Hepatocyte (in vitro differentiated cells): ENCODE measurements at regions not wholly inside any gene's neighbourhood (a gene's known extent, or its start where the extent isn't known, plus 50 kb on each side); places are given as distances from the start of the nearest gene placed in this dataset.

Experiments
- CTCF ChIP-seq: fragments of 200-600 bp; sonication (generic); IDR thresholded peaks from 2 replicates; pipeline ENCODE4 v1.5.1; 2016; ENCODE audit warnings: antibody characterized with exemption, mild to moderate bottlenecking; ENCODE audit not compliant: poor library complexity
- EZH2 ChIP-seq: fragments of 200-600 bp; sonication (generic); IDR thresholded peaks from 2 replicates; pipeline ENCODE4 v1.6.1; 2016; ENCODE audit warnings: antibody characterized with exemption, mild to moderate bottlenecking, borderline replicate concordance
- EZH2phosphoT487 ChIP-seq: fragments of 200-600 bp; sonication (generic); IDR thresholded peaks from one replicate; pipeline ENCODE4 v1.6.1; 2018; ENCODE audit warnings: antibody characterized with exemption, mild to moderate bottlenecking, low read depth, moderate library complexity; ENCODE audit not compliant: unreplicated experiment, severe bottlenecking

DNA sequence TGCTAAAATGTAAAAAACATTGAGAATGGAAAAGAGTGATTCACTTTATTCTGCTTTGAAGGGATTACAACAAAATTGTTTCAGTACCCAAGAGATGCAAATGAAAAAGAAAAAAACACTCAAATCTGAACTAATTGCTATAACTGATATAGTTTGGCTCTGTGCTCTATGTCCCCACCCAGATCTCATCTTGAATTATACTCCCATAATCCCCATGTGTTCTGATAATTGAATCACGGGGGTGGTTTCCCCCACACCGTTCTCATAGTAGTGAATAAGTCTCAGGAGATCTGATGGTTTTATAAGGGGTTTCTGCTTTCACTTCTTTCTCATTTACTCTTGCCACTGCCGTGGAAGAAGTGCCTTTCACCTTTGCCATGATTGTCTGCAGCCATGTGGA, 213.6 kb upstream of the GALNTL6 start:
- TF ChIP-seq CTCF (no peak), EZH2 (no peak), EZH2phosphoT487 (no peak)
